NCI-H2196 treated with DMSO at 0.1 percent for 48 hours (cell line): ENCODE measurements at regions not wholly inside any gene's neighbourhood (a gene's known extent, or its start where the extent isn't known, plus 50 kb on each side); places are given as distances from the start of the nearest gene placed in this dataset.

ENCODE experiments used
- DNase-seq: peaks from one replicate; lab custom pipeline; 2025; ENCODE audit not compliant: unreplicated experiment; lab: John Stamatoyannopoulos, UW

DNA sequence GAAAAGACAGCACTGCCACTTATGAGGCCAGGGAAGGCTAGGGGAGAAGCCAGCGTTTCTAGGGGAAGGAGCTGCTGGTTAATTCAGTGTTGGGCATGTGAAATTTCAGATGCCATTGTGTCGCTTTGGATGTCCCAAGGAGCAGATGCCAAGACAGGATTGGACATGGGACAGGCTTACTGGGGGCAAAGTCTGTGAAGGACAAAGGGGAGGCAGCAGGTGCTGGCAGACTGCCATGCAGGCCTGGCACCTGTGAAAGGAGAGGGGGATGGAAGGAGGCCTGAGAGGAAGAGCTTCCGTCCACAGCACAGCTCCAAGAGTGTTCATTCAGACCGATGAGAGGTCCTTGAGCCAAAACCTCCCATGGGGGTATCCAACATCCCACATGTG lies 255.5 kb upstream of the RPL38 start:
- no peak for DNase-seq

DNA sequence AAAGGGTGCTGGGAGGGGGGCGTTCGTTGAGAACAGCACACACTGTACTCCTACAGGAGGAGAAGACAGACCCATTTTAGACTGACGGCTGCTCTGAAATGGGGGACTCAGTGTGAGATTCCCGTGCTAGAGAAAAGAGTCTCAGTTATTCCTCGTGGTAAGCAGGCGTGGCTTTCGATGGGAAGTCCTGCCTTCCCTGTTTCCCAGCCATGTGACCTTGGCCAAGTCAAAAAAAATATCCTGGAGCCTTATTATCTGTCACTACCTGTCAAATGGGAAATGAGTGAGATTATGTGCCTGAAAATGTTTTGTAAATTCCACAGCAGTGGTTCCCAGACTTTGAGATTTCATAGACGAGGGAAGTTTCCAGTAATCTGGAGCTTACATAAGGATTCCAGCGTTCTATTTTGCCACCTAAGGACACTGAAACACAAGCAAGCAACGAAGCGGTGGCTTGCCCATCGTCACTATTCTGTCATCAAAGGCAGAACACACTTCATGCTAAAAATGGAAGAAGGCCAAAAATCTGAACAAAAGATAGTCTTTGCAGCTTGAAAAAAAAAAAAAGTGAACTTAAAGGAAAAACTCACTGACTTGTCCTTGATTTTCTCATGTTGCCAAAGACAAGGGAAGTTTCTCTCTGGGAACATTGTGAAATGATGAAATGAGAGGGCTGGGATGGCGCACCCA lies 253.4 kb upstream of the RPL38 start:
- no peak for DNase-seq

DNA sequence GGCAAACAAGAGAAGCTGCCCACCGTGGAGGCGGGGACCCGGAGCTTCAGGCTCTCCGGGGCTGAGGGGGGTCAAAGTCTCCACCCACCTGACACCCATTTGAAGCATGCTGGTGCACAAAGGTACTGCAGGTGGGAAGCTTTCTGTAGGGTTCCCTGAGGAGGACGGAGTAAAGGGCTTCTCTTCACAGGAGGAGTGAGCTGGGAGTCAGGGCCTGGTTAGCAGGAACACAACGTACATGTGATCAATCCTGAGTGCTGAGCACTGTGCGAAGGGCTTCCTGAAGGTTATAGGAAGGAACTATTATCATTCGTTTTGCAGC lies 252.9 kb upstream of the RPL38 start:
- no peak for DNase-seq

DNA sequence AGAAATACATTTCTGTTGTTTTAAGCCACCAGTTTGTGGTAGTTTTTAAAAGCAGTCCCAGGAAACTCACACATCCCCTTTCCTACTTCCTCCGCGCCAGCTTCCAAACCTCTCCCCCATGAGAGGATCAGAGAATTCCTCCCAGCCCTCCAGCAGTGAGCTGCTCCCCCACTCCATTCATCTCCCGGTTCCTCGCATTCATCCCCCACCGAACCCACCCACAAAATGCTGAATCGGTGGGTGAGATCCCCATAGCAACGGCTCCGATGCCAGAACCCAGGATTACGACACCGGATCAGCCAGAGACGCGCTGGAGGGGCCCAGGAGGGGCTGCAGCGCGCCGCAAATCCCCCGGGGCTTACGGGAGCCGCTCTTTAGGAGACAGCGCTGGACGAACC lies 251.4 kb upstream of the RPL38 start:
- no peak for DNase-seq

DNA sequence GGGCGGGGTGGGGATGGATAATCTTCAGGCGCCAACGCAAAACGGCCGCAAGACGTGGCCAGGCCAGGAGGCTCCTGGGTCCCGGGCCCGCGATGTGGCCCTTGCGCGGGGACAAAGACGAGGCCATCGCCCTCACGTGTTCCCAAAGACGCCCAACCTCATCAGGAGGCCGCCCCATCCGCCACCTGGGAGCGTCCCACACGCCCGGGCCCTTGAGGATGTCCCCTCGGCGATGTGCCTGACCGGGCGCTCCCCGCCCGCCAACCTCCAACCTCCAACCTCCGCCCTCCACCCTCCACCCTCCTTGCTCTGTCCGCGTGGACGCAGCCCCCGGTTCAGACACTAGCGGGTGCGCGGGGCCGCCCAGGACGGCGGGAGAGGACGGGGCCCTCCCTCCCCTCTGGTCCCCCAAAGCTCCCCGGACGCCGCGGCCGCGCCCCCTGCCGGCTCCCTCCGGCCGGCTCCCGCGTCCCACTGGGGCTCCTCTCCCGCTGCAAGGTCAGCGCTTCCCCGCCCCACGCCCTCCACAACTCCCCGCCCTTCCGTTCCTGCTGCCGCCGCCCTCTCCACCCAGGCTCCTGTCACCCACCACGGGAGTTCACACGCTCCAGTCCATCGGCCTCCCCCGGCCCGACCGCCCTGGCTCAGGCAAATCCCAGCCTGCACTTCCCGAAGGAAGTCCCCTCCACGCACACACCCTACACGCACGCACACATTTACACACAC lies 250.8 kb upstream of the RPL38 start:
- no peak for DNase-seq

DNA sequence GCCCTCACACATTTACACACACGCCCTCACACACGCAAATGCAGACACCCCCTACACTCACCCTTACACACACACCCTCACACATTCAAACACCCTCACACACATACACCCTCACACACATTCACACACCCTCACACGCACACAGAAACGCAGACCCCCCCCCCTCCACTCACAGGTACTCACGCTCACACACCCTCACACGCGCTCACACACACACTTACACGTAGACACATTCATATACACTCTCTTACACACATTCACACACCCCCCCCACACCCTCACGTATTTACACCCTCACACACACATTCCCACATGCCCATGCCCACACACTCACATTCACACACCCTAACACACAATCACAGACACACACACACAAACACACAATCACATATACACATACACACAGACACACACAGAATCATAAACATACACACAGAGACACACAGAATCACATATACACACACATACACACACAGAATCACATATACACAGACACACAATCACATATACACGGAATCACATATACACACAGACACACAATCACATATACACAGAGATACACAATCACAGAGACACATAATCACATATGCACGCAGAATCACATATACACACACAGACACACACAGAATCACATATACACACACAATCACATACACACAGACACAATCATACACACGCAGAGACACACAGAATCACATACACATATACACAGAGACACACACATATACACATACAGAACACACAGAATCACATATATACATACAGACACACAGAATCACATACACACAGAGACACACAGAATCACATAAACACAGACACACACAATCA lies 250.1 kb upstream of the RPL38 start:
- DNase-seq: no peak

DNA sequence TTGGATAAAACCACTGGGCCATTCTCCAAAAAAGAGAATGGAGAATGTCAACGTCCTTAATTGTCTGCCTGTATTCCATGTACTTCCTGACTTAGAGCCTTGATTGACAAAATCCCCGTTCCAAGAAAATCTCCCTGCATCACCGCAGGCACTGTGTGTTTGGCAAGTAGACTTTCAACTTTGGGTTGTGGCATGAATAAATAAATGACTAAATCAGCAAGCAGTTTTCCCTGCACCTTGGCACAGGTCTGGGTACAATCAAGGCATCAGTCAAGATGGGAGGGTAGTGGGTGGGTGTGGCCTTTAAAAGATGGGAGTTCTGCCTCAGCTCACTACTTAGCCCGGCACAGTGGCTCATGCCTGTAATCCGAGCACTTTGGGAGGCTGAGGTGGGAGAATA lies 248.5 kb upstream of the RPL38 start:
- DNase-seq: no peak

DNA sequence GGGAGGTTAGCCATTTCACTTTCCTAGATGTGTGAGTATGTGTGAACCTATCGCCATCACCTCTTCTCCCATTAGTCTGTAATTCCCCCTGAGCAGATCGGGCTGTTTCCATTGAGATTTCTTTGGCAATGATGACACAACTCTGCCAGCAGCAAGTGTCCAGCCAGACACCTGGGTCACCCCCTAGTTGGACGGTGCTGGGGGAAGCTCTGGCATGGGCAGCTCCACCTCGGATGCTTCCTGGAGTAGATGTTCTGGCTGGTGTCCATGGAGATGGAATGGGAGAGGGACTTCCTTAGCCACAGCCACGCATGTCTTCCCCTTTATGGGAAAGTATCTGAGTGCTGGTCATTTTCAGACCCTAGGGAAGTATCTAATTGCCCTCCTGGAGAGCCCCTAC lies 247.9 kb upstream of the RPL38 start:
- DNase-seq: no peak

DNA sequence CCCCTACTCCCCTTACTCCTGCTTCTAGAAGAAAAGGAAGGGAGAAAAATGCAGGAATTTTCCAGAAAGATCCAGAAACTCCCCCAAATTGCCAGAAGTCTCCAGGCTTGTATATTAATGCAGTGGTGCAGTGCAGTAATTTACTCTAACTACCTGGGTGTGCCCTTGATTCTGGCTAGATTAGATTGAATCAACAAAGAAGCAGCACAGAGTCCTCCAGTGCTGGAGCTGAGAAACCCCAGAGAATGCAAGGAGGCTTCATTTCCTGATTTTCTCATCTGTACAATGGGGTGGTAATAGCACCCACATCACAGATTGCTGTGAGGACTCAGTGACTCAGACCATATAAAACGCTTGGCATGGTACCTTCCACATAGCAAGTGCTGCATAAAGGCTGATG lies 247.3 kb upstream of the RPL38 start:
- DNase-seq: no peak

DNA sequence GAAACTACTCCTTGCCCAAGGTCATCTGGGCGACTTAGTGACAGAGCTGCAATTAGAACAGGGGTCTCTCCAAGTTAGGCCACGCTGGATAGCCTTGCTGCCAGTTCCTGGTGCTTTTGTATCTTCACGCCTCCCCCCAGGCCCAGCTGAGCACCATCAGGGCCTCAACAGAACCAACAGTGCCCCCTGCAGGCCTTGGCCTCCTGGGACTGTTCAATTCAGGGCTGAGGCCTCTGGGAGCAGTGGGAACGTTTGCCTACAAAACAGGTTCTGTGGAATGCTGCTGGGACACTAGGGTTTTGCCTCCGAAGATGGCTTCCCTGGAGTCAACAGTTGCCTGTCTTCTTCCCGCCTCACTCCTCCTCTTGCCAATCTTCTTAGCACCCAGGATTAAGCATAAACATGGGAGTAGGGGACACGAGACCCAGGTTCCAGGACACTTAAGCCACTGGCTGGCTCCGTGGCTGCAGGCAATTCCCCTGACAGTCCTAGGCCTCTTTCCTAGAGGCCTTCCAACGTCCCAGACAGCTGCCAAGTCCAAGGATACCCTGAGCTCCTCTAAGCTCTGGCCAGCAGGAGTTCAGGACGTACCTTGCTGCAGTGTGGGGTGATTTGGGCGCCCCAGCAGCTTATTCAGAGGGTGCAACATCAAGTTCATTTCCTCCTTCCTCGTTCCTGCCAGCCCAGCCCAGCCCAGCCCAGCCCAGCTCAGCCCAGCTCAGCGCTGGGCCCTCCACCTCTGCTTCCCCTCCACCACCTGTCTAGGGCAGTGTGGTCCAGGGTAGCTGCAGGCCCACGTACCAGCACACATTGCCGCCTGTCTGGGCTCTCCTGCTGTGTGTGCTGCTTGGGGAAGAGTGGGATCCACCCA lies 246.6 kb upstream of the RPL38 start:
- DNase-seq: peak; percentile 14

DNA sequence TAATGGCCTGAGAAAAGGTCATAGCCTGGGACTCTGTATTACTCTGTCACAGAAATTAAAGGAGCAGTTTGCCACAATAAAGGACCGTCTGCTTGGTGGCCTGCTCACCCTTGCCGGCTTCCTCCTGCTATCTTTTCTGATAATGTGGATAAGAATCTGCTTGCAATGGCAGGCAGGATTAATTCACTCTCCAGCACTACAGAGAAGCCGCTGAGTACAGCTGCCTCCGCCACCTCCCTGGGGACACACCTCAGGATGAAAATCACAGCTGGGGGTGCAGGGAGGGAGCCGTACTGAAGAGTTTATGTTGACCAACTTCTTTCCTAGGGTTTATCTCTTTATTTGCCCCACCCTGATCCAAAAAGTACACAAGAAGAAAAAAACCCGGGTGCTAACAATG lies 245.9 kb upstream of the RPL38 start:
- DNase-seq: no peak

DNA sequence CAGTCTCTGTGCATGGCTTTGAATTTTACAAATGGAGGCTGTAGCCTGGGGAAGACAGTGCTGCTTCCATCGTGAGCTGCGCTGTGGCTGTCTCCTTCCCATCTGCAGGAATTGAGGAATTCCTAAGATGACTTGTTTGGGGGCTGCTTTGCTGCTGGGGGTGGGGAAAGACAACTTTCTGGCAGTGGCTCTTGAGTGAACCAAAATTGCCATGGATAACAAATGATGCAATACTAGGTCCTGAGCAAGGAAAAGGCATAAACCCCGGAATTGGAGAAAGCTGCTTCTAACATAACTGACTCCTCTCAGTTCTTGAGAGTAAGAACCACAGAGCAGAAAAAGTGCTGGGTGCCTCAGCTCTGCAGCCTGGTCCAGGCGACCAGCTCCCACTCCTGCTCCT lies 245.0 kb upstream of the RPL38 start:
- DNase-seq: no peak

DNA sequence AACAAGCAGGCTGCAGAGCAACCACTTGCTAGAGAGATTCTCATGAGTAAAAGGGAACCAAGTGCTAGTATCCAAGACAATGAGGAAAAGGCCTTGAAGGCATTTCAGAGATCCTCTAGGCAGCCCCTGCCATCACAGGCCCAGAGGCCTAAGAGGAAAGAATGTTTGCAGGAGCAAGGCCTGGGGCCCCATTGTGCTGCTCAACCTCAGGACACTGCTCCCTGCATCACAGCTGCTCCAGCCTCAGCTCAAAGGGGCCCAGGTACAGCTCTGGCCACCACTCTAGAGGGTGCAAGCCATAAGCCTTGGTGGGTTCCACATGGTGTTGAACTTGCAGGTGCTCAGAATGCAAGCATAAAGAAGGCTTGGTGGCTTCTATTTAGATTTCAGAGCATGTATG lies 243.0 kb upstream of the RPL38 start:
- DNase-seq: no peak

DNA sequence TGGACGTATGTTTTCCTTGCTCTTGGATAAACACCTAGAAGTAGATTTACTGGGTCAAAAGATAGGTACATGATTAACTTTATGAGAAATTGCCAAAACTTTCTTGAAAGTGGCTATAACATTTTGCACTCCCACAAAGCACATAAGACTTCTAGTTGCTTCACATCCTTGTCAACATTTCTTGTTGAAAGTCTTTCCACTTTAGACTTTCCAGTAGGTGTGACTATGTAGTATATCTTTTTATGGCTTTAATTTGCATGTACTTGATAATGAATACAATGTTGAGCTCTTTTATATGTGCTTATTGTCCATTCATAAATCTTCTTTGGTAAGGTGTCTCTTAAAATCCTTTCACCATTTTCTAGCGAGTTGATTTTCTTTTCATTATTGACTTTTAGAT lies 241.2 kb upstream of the RPL38 start:
- no peak for DNase-seq

DNA sequence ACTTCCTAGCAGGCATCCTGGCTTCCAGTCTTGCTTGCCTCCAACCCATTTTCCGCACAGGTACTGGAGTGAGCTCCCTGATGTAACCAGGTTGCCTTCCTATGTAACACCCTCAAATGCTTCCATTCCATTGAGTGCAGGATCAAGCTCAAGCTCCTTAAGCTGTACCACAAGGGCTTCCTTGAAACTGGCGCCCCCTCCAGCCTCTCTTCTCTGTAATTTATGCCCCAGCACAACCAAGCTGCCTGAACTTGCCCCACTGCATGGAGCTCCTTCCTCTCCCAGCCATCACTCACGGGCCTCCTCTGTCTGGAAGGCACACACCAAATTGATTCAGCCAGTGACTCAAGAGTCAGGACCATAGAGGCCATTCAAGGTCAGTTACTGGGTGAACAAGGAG lies 234.8 kb upstream of the RPL38 start:
- no peak for DNase-seq

DNA sequence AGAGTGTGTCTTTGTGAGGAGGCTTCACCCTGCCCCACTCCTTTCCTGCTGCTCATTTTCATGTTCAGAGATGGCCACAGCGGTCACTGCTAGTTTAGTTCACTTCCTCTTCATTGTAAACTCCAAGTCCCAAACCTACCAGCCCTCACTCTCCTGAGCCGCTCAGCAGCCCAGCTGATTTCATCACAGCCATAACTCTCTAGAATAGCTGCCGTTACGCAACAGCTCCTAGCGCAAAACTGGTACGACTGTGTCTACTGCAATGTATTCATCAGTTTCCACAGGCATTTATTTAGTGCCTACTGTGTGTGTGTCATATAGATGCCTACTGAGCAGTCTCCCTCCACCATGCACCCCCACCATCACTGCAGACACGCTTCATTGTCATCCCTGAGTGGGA lies 233.5 kb upstream of the RPL38 start:
- DNase-seq: no peak

DNA sequence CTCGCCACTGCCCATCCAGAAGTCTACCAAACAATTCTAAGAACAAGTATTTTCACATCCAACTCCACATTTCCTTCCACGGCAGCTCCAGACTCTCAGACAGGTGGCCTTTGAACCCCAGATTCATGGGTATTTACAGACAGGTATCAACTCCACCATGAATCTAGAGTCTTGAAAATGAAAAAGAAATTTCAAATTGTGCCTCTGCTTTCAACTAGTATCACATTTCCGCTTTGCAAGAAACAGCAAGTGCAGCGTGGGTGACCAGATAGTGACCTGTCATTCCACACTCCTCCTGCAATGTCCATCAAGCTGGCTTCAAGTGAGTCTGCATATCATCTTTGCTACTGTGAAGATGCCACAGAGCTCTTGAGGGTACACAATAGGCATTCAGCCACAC lies 232.4 kb upstream of the RPL38 start:
- DNase-seq: no peak

DNA sequence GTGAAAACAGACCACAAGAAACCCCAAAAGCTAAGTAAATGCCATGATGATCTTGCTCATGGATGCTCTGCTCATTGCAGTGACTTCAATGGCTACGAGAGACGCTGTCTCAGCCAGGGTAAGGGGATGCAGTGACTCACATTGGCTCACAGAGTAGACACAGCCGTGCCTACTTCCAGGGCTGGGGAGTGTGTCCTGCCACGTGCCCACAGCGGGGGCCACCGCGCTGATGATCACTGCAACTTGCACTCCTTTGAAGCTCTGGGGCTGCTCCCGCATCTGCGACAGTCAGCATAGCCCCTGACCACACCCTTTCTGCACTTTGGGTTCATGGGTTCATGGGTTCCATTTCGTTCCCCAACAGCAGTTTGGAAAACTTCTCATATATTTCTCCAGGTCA lies 231.4 kb upstream of the RPL38 start:
- no peak for DNase-seq

DNA sequence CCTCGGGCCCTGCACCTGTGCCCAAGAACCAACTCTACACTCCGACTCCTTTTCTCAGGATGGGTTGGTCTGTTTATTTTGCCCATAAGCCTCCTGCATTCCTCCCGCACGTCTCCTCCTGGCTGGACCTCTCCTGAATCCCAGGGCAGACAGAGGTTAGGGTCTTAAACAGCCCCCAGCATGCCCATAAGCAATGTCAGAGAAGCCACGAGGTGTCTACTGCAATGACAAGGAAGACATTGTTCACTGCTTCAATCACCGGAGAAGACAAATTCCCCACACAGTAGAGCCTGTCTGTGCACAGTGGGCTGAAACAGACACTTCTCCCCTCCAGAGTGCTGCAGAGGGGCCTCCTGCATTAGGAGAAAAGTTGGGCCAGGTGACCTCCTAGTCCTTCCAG lies 230.6 kb upstream of the RPL38 start:
- no peak for DNase-seq

DNA sequence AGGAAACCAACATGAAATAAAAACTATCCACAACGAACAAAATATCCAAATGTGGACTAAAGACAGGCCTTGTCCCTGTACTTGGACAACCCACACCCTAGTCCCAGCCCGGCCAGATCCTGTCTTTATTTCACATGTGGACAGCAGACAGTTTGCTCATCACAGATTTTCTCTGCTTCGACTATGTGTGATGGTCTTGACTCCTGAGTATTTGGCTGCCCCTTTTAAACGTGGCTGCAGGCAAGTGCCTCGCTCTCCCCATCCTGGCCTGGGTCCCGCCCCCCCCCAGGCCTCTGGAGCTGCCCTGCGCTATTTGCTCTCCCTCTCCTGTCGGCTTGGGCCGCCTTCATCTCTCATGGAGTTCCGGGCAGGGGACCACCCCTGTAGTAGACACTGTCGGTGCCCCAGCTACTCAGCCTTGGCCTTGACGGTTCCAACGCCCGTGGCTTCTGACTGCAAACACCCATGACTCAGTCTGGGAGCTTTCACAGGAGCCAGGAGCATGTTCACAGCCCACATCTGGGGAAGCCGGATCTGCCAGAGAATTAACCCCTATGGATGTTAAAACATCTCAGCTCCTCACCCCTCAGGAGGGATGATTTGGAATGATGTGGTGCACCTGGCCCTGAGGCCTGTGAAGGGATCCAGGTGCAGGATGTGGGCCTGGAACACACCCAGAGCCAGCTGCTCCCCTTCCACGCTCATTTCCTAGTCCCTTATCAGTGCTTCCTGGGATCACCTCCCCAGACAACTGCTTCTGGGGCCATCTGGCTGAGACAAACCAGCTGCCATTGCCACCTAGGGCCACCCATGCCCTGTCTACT lies 229.7 kb upstream of the RPL38 start:
- no peak for DNase-seq

DNA sequence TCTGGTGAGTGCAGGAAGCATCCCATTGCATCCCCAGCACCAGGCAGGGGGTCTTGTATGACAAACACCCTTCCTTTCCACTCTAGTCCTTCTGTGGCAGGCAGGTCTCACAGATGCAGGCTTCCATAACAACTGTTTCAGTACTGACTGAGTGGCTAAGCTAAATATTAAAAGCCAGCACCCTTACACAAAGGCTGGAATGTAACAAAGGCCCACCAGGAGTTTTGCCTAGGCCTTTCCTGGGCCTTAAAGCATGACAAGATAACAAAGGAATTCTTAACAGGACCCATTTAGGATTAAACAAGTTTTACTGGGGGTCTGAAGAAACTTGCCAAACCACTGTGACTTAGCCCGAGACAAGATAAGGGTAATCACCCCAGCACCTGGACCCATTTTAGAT lies 228.9 kb upstream of the RPL38 start:
- DNase-seq: no peak
